OCI-LY1 (cell line): ENCODE measurements at regions not wholly inside any gene's neighbourhood (a gene's known extent, or its start where the extent isn't known, plus 50 kb on each side); places are given as distances from the start of the nearest gene placed in this dataset.
"Not testable (repeated sequence)": the region's sequence is repeated elsewhere in the genome, so short reads cannot be mapped to it uniquely, and the experiment has no call there.

Experiments used
- H2AFZ ChIP-seq: fragments of 200-600 bp; sonication (generic), shearing (Covaris generic); 2 replicates; pipeline ENCODE4 v1.6.0; 2014; ENCODE audit warnings: antibody characterized with exemption, mild to moderate bottlenecking, low read length
- H3F3A ChIP-seq: fragments of 200-600 bp; sonication (generic), shearing (Covaris generic); 2 replicates; pipeline ENCODE4 v1.6.0; 2014; ENCODE audit warnings: mild to moderate bottlenecking, antibody characterized with exemption, low read length, moderate library complexity; ENCODE audit not compliant: insufficient read depth
- H3K27ac ChIP-seq: fragments of 200-600 bp; sonication (generic); 2 replicates; pipeline ENCODE4 v1.5.1; 2014; ENCODE audit warnings: low read length, mixed run types, mild to moderate bottlenecking, low read depth; ENCODE audit not compliant: poor library complexity, severe bottlenecking
- H3K27me3 ChIP-seq: fragments of 200-600 bp; sonication (generic); 2 replicates; pipeline ENCODE4 v1.6.0; 2014; ENCODE audit warnings: antibody characterized with exemption, mild to moderate bottlenecking, low read length, moderate library complexity; ENCODE audit not compliant: insufficient read depth
- H3K36me3 ChIP-seq: fragments of 200-600 bp; sonication (generic); 2 replicates; pipeline ENCODE4 v1.6.1; 2014; ENCODE audit warnings: mild to moderate bottlenecking, antibody characterized with exemption, low read length, moderate library complexity, mixed read lengths; ENCODE audit not compliant: insufficient read depth
- H3K4me1 ChIP-seq: fragments of 200-600 bp; sonication (generic); 2 replicates; pipeline ENCODE4 v1.5.1; 2014; ENCODE audit warnings: mild to moderate bottlenecking, low read length, moderate library complexity; ENCODE audit not compliant: insufficient read depth, severe bottlenecking
- H3K4me2 ChIP-seq: fragments of 200-600 bp; sonication (generic), shearing (Covaris generic); 2 replicates; pipeline ENCODE4 v1.6.1; 2014; ENCODE audit warnings: low read length
- H3K4me3 ChIP-seq: fragments of 200-600 bp; sonication (generic); 2 replicates; pipeline ENCODE4 v1.5.1; 2014; ENCODE audit warnings: low read length, low read depth, mild to moderate bottlenecking, mixed read lengths; ENCODE audit not compliant: poor library complexity, severe bottlenecking
- H3K79me2 ChIP-seq: fragments of 200-600 bp; shearing (Covaris generic); 2 replicates; pipeline ENCODE4 v1.6.1; 2016; ENCODE audit warnings: mixed run types, low read length, mixed read lengths; ENCODE audit not compliant: insufficient read depth
- H3K9ac ChIP-seq: fragments of 200-600 bp; sonication (generic), shearing (Covaris generic); 2 replicates; pipeline ENCODE4 v1.6.1; 2014; ENCODE audit warnings: mild to moderate bottlenecking, low read length, mixed read lengths
- H3K9me2 ChIP-seq: fragments of 200-600 bp; sonication (generic), shearing (Covaris generic); 2 replicates; pipeline ENCODE4 v1.6.1; 2014; ENCODE audit warnings: low read depth, mild to moderate bottlenecking, low read length, mixed read lengths
- H3K9me3 ChIP-seq: fragments of 200-600 bp; shearing (Covaris generic); 2 replicates; pipeline ENCODE4 v1.6.1; 2014; ENCODE audit warnings: low read length, mixed read lengths
- H4K20me1 ChIP-seq: fragments of 200-600 bp; sonication (generic), shearing (Covaris generic); 2 replicates; pipeline ENCODE4 v1.6.0; 2016; ENCODE audit warnings: mild to moderate bottlenecking, low read length; ENCODE audit not compliant: insufficient read depth
- EZH2 ChIP-seq: fragments of 200-600 bp; sonication (generic), shearing (Covaris generic); IDR thresholded peaks from 2 replicates; pipeline ENCODE4 v1.8.0; 2017; ENCODE audit warnings: borderline replicate concordance, mixed run types, mild to moderate bottlenecking, antibody characterized with exemption, low read length, moderate library complexity, mixed read lengths
- TF ChIP-seq, protein P1 (sequence below): fragments of 200-600 bp; sonication (generic), shearing (Covaris generic); IDR thresholded peaks from 2 replicates; pipeline ENCODE4 v1.5.1; 2017; ENCODE audit warnings: mild to moderate bottlenecking, antibody characterized with exemption, low read length, moderate library complexity, mixed read lengths

DNA sequence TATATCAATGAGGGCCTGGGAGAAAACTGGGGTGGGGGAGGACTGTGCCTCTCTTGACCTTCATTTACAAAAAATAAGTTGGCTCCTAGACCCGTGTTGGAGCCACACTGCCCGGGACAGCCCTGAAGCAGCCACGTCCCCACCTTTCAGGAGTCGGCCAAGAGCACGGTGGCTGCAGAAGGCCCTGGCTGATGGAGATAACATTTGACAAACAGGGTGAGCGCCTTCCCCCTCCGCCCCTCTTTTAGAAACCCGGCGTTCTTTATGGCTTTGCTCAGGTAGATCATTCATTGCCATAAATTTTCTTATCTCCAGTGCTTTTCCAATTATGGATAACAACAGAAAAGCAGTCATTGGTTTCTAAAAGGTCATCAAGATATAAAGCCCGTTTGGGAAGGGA, 398.1 kb upstream of the TNRC6C start:
- H3K36me3 ChIP-seq: no peaks in the 10 kb centered on the region
- H3K27me3 ChIP-seq: peaks cover 19% of the 10 kb centered on the region; the same call in 1 of the 2 replicates
- no peaks in the 10 kb centered on the region for H3F3A ChIP-seq
- no peak overlapping the region for H3K27ac ChIP-seq
- no peaks in the 10 kb centered on the region for H3K79me2 ChIP-seq
- H3K9me3 ChIP-seq: no peaks in the 10 kb centered on the region
- H2AFZ ChIP-seq: no peak overlapping the region
- no peak overlapping the region for H3K4me3 ChIP-seq
- no peaks in the 10 kb centered on the region for H4K20me1 ChIP-seq
- no peaks in the 10 kb centered on the region for H3K4me1 ChIP-seq
- no peak overlapping the region for H3K4me2 ChIP-seq
- H3K9me2 ChIP-seq: no peaks in the 10 kb centered on the region
- no peak overlapping the region for H3K9ac ChIP-seq
- TF ChIP-seq, protein P1, sequence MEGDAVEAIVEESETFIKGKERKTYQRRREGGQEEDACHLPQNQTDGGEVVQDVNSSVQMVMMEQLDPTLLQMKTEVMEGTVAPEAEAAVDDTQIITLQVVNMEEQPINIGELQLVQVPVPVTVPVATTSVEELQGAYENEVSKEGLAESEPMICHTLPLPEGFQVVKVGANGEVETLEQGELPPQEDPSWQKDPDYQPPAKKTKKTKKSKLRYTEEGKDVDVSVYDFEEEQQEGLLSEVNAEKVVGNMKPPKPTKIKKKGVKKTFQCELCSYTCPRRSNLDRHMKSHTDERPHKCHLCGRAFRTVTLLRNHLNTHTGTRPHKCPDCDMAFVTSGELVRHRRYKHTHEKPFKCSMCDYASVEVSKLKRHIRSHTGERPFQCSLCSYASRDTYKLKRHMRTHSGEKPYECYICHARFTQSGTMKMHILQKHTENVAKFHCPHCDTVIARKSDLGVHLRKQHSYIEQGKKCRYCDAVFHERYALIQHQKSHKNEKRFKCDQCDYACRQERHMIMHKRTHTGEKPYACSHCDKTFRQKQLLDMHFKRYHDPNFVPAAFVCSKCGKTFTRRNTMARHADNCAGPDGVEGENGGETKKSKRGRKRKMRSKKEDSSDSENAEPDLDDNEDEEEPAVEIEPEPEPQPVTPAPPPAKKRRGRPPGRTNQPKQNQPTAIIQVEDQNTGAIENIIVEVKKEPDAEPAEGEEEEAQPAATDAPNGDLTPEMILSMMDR: no peak
- no peak for TF ChIP-seq EZH2

DNA sequence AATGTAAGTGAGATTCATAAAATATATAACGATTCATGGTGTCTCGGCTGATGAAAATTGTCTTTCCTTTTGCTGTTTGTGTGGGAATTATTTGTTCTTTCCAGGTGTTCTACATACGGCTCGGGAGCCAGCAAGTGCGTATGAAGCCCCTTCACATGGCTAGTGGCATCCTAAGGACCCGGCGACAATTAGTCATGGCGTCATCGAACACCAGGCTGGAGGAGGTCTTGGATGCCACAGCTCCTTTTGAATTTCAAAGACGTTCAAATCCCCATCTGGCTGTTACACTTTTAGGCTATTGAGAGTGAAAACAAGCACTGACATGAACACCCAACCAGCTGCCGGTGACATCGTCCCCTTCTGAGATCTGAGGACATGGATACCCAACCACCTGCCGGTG, 397.7 kb upstream of the TNRC6C start:
- no peaks in the 10 kb centered on the region for H3K79me2 ChIP-seq
- no peaks in the 10 kb centered on the region for H3K36me3 ChIP-seq
- peaks cover 19% of the 10 kb centered on the region; the same call in 1 of the 2 replicates for H3K27me3 ChIP-seq
- no peak overlapping the region for H3K4me3 ChIP-seq
- no peaks in the 10 kb centered on the region for H3F3A ChIP-seq
- no peaks in the 10 kb centered on the region for H3K4me1 ChIP-seq
- TF ChIP-seq, protein P1: no peak
- no peak for TF ChIP-seq EZH2
- no peak overlapping the region for H3K27ac ChIP-seq
- H4K20me1 ChIP-seq: no peaks in the 10 kb centered on the region
- no peak overlapping the region for H2AFZ ChIP-seq
- no peaks in the 10 kb centered on the region for H3K9me3 ChIP-seq
- H3K9me2 ChIP-seq: no peaks in the 10 kb centered on the region
- no peak overlapping the region for H3K9ac ChIP-seq
- no peak overlapping the region for H3K4me2 ChIP-seq

DNA sequence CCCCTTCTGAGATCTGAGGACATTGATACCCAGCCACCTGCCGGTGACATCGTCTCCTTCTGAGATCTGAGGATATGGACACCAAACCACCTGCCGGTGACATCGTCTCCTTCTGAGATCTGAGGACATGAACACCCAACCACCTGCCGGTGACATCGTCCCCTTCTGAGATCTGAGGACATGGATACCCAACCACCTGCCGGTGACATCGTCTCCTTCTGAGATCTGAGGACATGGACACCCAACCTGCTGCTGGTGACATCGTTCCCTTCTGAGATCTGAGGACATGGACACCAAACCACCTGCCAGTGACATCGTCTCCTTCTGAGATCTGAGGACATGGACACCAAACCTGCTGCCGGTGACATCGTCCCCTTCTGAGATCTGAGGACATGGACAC, 396.1 kb upstream of the TNRC6C start:
- H2AFZ ChIP-seq, H3K27ac ChIP-seq, H3K9me2 ChIP-seq, H3K9ac ChIP-seq, H4K20me1 ChIP-seq, H3K4me1 ChIP-seq, H3K4me2 ChIP-seq, H3K9me3 ChIP-seq, H3K4me3 ChIP-seq, H3K79me2 ChIP-seq, H3F3A ChIP-seq, H3K36me3 ChIP-seq: not testable (repeated sequence)
- H3K27me3 ChIP-seq: peaks cover 19% of the 10 kb centered on the region; the same call in 1 of the 2 replicates

DNA sequence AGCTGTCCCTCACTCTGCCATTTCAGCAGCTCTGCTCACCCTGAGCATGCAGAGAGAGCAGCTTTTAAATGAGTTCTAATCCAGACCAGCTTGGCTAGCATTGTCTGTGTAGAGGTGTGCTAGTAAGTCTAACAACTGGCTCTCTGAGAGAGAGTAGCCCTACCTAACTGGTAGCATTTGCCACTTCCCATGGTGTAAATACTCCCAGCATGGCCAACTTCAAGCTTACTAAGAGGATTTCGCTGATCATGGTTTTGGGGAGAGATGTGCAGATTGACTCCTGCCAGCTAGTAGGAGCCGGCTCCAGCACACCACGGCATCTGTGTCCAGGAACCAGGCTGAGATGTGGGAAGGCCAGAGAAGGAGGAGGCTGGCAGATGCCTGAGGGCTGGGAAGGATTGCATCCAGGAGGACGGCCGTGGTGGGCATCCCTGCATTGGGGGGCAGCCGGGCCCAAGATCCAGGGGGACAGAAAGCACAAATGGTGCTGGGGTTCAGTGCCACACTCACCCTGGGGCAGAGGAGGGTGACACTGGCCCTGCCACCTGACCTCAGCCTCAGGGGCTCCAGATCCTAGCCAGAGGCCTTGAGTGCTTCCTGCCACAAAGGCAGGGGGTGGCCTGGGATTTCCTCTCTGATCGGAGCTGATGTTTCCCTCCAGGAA, 394.9 kb upstream of the TNRC6C start:
- Histone ChIP-seq H3K4me3 (no peak overlapping the region), H3K4me1 (no peaks in the 10 kb centered on the region), H3K9ac (no peak overlapping the region), H2AFZ (no peak overlapping the region), H3K27ac (no peak overlapping the region), H3K36me3 (no peaks in the 10 kb centered on the region), H4K20me1 (no peaks in the 10 kb centered on the region), H3K9me2 (no peaks in the 10 kb centered on the region), H3K79me2 (no peaks in the 10 kb centered on the region), H3K9me3 (no peaks in the 10 kb centered on the region), H3F3A (no peaks in the 10 kb centered on the region), H3K27me3 (peaks cover 22% of the 10 kb centered on the region; the same call in 1 of the 2 replicates), H3K4me2 (no peak overlapping the region)
- TF ChIP-seq EZH2: no peak
- TF ChIP-seq, protein P1: no peak
